ENCODE measurements at regions not wholly inside any gene's neighbourhood (a gene's known extent, or its start where the extent isn't known, plus 50 kb on each side); places are given as distances from the start of the nearest gene placed in this dataset.

DNA sequence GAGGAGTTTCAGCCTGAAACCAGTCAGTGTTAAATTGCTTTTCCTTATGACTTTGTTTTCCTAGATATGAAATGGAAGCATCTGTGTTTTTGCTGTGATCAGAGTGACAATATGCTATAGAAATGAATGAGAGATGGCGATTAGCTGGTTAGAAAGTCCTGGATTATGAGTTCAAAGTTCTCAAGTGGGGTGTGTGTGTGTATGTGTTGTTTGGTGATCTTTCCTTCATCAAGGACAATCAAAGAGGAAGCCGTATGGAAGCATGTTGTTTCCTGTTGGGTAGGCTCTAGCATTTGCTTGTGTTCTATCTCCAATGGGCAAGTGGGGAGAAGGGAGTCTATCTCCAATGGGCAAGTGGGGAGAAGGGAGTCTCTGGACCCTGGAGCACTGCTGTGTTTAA, 64.0 kb upstream of the STX18 start:
- no peak for DNase-seq (ENCODE audit: unreplicated experiment)
- ChIA-PET CTCF (no interaction called here), POLR2A (interaction anchor here (0.7 kb wide), 1 partner anchor 46 kb away, joined by 7 read pairs; no protein-coding TSS in a partner anchor)
- no peak for TF ChIP-seq CTCF (IDR thresholded peaks at IDR 0.05; ENCODE audit: unreplicated experiment)
- Mint-ChIP-seq H3K36me3 (ENCODE audit: insufficient read depth, unreplicated experiment) (peaks cover 4% of the 10 kb centered on the region), H3K27ac (ENCODE audit: low read depth, unreplicated experiment) (peak overlapping the region; percentile 0), H3K4me1 (ENCODE audit: insufficient read depth, unreplicated experiment) (no peaks in the 10 kb centered on the region), H3K4me3 (ENCODE audit: unreplicated experiment) (no peak overlapping the region), H3K9me3 (ENCODE audit: unreplicated experiment) (no peaks in the 10 kb centered on the region), H3K27me3 (ENCODE audit: insufficient read depth, unreplicated experiment) (no peaks in the 10 kb centered on the region)
- intact Hi-C loops (cut with micrococcal nuclease): no loop called here
- BruUV-seq (replicated peaks): no TSS peak

DNA sequence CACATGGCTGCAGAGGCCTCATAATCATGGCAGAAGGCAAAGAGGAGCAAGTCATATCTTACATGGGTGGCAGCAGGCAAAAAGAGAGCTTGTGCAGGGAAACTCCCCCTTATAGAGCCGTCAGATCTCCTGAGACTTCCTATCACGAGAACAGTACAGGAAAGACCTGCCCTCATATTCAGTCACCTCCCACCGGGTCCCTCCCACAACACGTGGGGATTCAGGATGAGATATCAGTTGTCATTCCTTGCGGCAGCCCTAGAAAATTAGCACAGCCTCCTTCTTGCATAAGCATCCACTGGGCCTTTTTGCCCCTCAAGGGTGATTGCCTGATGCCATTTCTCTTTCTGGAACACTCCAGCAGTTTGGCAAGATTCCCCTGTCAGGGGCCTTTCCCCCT, 61.7 kb upstream of the STX18 start:
- no peak overlapping the region for H3K27ac Mint-ChIP-seq (ENCODE audit: low read depth, unreplicated experiment)
- DNase-seq (ENCODE audit: unreplicated experiment): no peak
- BruUV-seq (replicated peaks): no TSS peak
- H3K4me1 Mint-ChIP-seq (ENCODE audit: insufficient read depth, unreplicated experiment): no peaks in the 10 kb centered on the region
- no peaks in the 10 kb centered on the region for H3K9me3 Mint-ChIP-seq (ENCODE audit: unreplicated experiment)
- POLR2A ChIA-PET: no interaction called here
- CTCF ChIA-PET: no interaction called here
- peaks cover 7% of the 10 kb centered on the region for H3K36me3 Mint-ChIP-seq (ENCODE audit: insufficient read depth, unreplicated experiment)
- no peak for TF ChIP-seq CTCF (IDR thresholded peaks at IDR 0.05; ENCODE audit: unreplicated experiment)
- H3K27me3 Mint-ChIP-seq (ENCODE audit: insufficient read depth, unreplicated experiment): no peaks in the 10 kb centered on the region
- H3K4me3 Mint-ChIP-seq (ENCODE audit: unreplicated experiment): no peak overlapping the region
- intact Hi-C loops (cut with micrococcal nuclease): no loop called here

- H3K4me1 Mint-ChIP-seq (ENCODE audit: insufficient read depth, unreplicated experiment): no peaks in the 10 kb centered on the region
- no peak for DNase-seq (ENCODE audit: unreplicated experiment)
- CTCF ChIA-PET: no interaction called here
- intact Hi-C loops (cut with micrococcal nuclease): no loop called here
- peaks cover 10% of the 10 kb centered on the region for H3K36me3 Mint-ChIP-seq (ENCODE audit: insufficient read depth, unreplicated experiment)
- no peaks in the 10 kb centered on the region for H3K27me3 Mint-ChIP-seq (ENCODE audit: insufficient read depth, unreplicated experiment)
- H3K4me3 Mint-ChIP-seq (ENCODE audit: unreplicated experiment): no peak overlapping the region
- POLR2A ChIA-PET: no interaction called here
- no TSS peak for BruUV-seq (replicated peaks)
- no peak for TF ChIP-seq CTCF (IDR thresholded peaks at IDR 0.05; ENCODE audit: unreplicated experiment)
- H3K27ac Mint-ChIP-seq (ENCODE audit: low read depth, unreplicated experiment): no peak overlapping the region
- no peaks in the 10 kb centered on the region for H3K9me3 Mint-ChIP-seq (ENCODE audit: unreplicated experiment)
Measured at GRCh38 chr4:4603067-4603466, 61.2 kb upstream of the STX18 start.

DNA sequence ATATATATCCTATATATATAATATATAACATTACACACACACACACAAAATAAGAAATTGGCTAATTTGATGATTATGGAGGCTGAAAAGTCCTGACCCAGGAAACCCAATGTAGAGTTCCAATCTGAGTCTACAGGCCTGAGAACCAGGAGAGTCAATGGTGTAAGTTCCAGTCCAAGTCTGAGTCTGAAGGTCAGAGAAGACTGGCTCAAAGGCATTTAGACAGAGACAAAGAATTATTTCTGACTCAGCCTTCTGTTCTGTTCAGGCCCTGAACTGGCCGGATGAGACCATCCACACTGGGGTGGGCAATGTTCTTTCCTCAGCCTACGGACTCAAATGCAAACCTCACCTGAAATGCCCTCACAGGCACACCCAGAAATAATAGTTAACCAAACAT, 60.6 kb upstream of the STX18 start:
- ChIA-PET POLR2A (no interaction called here), CTCF (no interaction called here)
- no peak for TF ChIP-seq CTCF (IDR thresholded peaks at IDR 0.05; ENCODE audit: unreplicated experiment)
- H3K4me1 Mint-ChIP-seq (ENCODE audit: insufficient read depth, unreplicated experiment): no peaks in the 10 kb centered on the region
- no TSS peak for BruUV-seq (replicated peaks)
- H3K27me3 Mint-ChIP-seq (ENCODE audit: insufficient read depth, unreplicated experiment): no peaks in the 10 kb centered on the region
- H3K4me3 Mint-ChIP-seq (ENCODE audit: unreplicated experiment): no peak overlapping the region
- no peaks in the 10 kb centered on the region for H3K9me3 Mint-ChIP-seq (ENCODE audit: unreplicated experiment)
- intact Hi-C loops (cut with micrococcal nuclease): no loop called here
- DNase-seq (ENCODE audit: unreplicated experiment): no peak
- H3K27ac Mint-ChIP-seq (ENCODE audit: low read depth, unreplicated experiment): no peak overlapping the region
- H3K36me3 Mint-ChIP-seq (ENCODE audit: insufficient read depth, unreplicated experiment): peaks cover 7% of the 10 kb centered on the region

All from MCF 10A (cell line).